GM13976 (cell line): ENCODE measurements at regions not wholly inside any gene's neighbourhood (a gene's known extent, or its start where the extent isn't known, plus 50 kb on each side); places are given as distances from the start of the nearest gene placed in this dataset.

Experiments
- DNase-seq: peaks from one replicate; pipeline ENCODE4 v3.0.0; 2012; ENCODE audit warnings: low spot score
- in situ Hi-C: fragments of 300-500 bp; cut with MboI; formaldehyde crosslinking; loops from one replicate; pipeline ENCODE4 v1.12.0; 2022; ENCODE audit warnings: low sequenced_read_pairs, mixed read lengths, inconsistent platforms; ENCODE audit not compliant: unreplicated experiment
- TF ChIP-seq, protein P1 (sequence below): IDR thresholded peaks from 2 replicates; pipeline ENCODE4 v1.5.1; 2012; ENCODE audit warnings: borderline replicate concordance, mild to moderate bottlenecking; ENCODE audit not compliant: insufficient read depth; ENCODE audit errors: extremely low read depth, missing control alignments, control extremely low read depth

DNA sequence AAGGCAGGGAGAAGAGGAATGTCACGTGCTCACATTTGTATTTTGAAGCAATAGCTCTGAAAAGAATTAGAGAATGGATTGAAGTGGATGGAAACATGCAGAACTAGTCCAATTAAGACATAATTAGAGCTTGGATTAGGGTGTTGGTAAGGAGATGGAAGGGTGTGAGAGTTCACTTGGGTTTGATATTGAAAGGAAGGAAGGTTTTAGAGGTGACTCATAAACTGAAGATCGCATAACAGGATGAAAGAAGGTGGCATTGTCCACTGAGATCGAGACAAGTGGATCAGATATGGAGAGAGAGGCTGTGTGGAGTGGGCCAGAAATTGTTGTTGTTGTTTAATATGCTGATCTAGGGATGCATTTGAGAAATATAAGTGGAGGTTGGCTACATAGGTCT is 244.0 kb upstream of the SMIM31 start:
- no peak for DNase-seq
- in situ Hi-C loops: no loop called here
- TF ChIP-seq, protein P1, sequence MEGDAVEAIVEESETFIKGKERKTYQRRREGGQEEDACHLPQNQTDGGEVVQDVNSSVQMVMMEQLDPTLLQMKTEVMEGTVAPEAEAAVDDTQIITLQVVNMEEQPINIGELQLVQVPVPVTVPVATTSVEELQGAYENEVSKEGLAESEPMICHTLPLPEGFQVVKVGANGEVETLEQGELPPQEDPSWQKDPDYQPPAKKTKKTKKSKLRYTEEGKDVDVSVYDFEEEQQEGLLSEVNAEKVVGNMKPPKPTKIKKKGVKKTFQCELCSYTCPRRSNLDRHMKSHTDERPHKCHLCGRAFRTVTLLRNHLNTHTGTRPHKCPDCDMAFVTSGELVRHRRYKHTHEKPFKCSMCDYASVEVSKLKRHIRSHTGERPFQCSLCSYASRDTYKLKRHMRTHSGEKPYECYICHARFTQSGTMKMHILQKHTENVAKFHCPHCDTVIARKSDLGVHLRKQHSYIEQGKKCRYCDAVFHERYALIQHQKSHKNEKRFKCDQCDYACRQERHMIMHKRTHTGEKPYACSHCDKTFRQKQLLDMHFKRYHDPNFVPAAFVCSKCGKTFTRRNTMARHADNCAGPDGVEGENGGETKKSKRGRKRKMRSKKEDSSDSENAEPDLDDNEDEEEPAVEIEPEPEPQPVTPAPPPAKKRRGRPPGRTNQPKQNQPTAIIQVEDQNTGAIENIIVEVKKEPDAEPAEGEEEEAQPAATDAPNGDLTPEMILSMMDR: no peak

DNA sequence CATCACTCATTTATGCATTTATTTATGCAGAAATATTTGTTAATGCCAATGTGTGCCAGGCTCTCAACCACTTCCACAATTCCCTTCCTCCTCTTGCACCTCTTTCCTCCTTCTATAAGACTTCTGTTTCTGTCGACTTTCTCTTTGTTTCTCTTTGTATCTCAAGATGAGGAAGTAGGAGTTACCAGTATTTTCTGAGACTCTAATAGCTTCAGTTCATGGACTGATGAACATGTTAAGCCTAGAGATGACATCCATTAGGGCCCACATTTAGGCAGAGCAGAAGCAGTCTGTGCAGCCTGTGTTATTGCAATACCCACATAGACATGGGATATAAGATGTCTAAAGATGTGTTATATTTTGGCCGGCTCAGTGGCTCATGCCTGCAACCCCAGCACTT is 241.8 kb upstream of the SMIM31 start:
- no peak for DNase-seq
- TF ChIP-seq, protein P1: no peak
- in situ Hi-C loops: no loop called here

DNA sequence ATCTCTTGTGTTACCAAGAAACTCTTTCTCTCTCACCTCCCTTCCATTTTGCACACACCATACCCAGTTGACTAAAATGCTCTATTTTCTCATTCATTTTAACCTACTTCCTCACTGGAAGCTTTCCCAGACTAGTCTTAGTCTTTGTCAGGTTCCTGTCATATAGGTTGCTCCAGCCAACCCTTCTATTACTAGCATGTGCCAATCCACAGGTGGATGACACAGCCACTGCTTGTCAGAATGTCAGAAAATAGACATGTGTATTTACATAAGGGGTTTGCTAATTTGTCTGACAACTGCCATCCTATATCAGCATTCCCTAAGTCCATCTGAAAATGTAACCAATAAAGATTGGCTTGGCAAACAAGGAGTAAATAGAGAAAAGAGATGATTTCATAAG is 239.2 kb upstream of the SMIM31 start:
- in situ Hi-C loops: no loop called here
- no peak for DNase-seq
- TF ChIP-seq, protein P1: no peak

DNA sequence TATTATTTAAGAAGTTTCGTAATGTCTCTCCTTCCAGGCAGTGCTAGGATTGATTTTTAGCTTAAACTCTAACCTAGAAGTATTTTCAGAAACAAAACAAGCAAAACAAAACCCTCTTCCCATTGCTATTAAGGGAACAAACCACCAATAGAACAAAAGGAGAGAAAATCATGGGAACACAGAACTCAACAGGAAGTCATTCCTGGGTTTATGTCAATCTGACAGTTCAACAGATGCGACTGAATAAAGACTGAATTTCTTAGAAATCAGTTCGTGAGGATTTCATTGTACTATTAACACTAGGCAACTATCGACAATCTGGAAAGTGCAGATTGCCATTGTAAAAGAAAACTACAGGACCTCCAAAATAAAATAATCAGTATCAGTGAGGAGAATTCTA is 229.1 kb upstream of the SMIM31 start:
- in situ Hi-C loops: no loop called here
- DNase-seq: no peak
- TF ChIP-seq, protein P1: no peak

DNA sequence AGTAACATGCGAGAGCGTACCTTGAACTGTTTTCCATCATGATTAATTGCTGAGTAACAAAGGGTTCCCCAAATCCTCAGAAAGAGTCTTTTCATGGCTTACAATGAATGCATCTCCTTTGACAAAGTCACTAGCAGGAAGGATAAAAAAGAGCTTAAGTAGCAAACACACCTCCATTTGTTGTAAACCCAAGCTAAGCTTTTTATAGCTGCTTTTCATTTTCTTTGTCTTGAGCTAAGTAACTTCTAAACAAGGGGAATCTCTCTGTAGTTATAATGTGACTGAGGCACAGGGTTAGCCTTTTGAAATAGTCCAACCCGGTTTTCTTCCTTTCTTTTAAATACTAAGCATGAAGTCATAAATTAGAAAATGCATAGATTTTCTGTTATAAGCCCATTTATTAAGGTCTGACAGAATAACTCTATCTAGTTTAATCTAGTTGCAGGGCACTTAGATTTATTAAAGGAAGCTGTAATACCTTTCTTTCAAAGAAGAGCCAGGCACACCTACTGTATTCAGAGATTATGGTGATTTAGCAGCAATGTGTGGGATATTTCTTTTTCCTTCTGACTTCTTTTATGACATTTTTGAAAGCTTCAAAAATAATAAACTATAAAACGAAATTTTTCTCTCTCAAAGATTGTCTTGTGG is 226.9 kb upstream of the SMIM31 start:
- TF ChIP-seq, protein P1: no peak
- in situ Hi-C loops: no loop called here
- no peak for DNase-seq

DNA sequence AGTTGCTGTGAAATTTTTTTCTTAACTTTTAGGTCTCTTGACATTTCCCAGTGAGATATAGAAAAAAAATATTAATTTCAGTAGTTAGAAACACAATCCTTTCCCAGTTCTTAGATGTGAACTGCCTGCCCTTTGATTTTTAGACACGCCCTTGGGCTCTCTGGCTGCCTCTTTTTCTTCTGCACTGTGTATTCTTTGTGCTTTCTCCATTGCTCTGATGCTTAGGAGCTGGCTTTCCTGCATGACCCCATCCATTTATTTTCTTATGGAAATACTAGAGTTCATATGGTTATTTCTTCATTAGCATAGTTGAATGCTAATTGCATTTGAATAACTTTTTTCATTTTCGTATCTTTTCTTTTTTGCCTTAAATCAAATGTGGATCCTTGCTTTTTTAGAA is 224.9 kb upstream of the SMIM31 start:
- in situ Hi-C loops: no loop called here
- TF ChIP-seq, protein P1: no peak
- DNase-seq: no peak
